ENCODE measurements at regions not wholly inside any gene's neighbourhood (a gene's known extent, or its start where the extent isn't known, plus 50 kb on each side); places are given as distances from the start of the nearest gene placed in this dataset.

DNA sequence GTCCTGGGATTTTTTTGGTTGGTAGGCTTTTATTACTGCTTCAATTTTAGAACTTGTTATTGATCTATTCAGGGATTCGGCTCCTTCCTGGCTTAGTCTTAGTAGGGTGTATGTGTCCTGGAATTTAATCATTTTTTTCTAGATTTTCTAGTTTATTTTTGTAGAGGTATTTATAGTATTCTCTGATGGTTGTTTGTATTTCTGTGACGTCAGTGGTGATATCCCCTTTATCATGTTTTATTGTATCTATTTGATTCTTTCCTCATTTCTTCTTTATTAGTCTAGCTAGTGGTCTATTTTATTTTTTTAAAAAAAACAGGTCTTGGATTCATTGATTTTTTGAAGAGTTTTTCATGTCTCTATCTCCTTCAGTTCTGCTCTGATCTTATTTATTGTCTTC, 193.3 kb upstream of the MAP2 start:
- H3K9me3 ChIP-seq (ENCODE audit: control extremely low read depth in 1 of 5, control insufficient read depth in 4 of 5, insufficient read depth in 2 of 5, low read depth in 1 of 5, low read length in 4 of 5), result peaks cover 0 to 1% (median 0%) of the 10 kb centered on the region in 5 experiments
- no peak overlapping the region for H3K27ac ChIP-seq (ENCODE audit: insufficient read depth in 1 of 2, low read depth in 1 of 2, low read length in 2 of 2, poor library complexity in 1 of 2, severe bottlenecking in 2 of 2)
- DNase-seq, result no peak
- WGBS (ENCODE audit: insufficient coverage), result no CpG with 5 or more reads among the region's 2 CpGs
- H3K36me3 ChIP-seq (ENCODE audit: control insufficient read depth in 4 of 4, insufficient read depth in 4 of 4, low read length in 3 of 4), result no peaks in the 10 kb centered on the region
- H3K4me1 ChIP-seq (ENCODE audit: control extremely low read depth in 1 of 4, control insufficient read depth in 4 of 4, insufficient read depth in 4 of 4, low read length in 3 of 4), result no peaks in the 10 kb centered on the region
- H3K27me3 ChIP-seq (replicated peaks in 2 of 5; ENCODE audit: control insufficient read depth in 4 of 5, insufficient read depth in 5 of 5, low read length in 4 of 5), result no peaks in the 10 kb centered on the region
- CTCF ChIA-PET, result no interaction called here
- H3K4me3 ChIP-seq (ENCODE audit: control insufficient read depth in 1 of 7, extremely low read depth in 1 of 7, insufficient read depth in 4 of 7, low read depth in 2 of 7, low read length in 6 of 7), result no peak overlapping the region
- POLR2A ChIA-PET, result no interaction called here

DNA sequence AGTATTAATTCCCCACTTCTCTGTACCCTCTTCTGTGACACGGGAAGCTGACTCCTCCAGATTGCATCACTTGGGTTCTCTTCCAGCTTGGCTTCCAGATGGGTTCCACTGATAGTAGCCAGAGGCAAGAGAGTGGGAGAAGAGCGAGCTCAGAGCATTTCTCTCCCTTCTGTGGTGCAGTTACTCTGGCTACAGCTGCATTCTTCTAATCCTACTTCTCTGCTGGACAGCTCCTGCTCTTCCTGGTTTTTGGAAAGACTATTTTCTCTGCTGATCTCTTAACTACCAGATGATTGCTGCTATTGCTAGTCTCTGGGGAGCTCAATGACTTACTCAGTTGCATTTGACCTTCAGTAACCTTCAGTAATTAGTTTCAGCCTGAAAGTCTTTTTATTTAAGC, 187.5 kb upstream of the MAP2 start:
- 100% methylated on average over 2 of the region's 2 CpGs for WGBS (ENCODE audit: insufficient coverage)
- H3K27me3 ChIP-seq (replicated peaks in 2 of 5; ENCODE audit: control insufficient read depth in 4 of 5, insufficient read depth in 5 of 5, low read length in 4 of 5), result no peaks in the 10 kb centered on the region
- DNase-seq, result no peak
- peaks cover 0 to 6% (median 0%) of the 10 kb centered on the region in 5 experiments for H3K9me3 ChIP-seq (ENCODE audit: control extremely low read depth in 1 of 5, control insufficient read depth in 4 of 5, insufficient read depth in 2 of 5, low read depth in 1 of 5, low read length in 4 of 5)
- H3K27ac ChIP-seq (ENCODE audit: insufficient read depth in 1 of 2, low read depth in 1 of 2, low read length in 2 of 2, poor library complexity in 1 of 2, severe bottlenecking in 2 of 2), result no peak overlapping the region
- no peaks in the 10 kb centered on the region for H3K36me3 ChIP-seq (ENCODE audit: control insufficient read depth in 4 of 4, insufficient read depth in 4 of 4, low read length in 3 of 4)
- ChIA-PET CTCF (no interaction called here), POLR2A (no interaction called here)
- no peak overlapping the region for H3K4me3 ChIP-seq (ENCODE audit: control insufficient read depth in 1 of 7, extremely low read depth in 1 of 7, insufficient read depth in 4 of 7, low read depth in 2 of 7, low read length in 6 of 7)
- H3K4me1 ChIP-seq (ENCODE audit: control extremely low read depth in 1 of 4, control insufficient read depth in 4 of 4, insufficient read depth in 4 of 4, low read length in 3 of 4), result no peaks in the 10 kb centered on the region

DNA sequence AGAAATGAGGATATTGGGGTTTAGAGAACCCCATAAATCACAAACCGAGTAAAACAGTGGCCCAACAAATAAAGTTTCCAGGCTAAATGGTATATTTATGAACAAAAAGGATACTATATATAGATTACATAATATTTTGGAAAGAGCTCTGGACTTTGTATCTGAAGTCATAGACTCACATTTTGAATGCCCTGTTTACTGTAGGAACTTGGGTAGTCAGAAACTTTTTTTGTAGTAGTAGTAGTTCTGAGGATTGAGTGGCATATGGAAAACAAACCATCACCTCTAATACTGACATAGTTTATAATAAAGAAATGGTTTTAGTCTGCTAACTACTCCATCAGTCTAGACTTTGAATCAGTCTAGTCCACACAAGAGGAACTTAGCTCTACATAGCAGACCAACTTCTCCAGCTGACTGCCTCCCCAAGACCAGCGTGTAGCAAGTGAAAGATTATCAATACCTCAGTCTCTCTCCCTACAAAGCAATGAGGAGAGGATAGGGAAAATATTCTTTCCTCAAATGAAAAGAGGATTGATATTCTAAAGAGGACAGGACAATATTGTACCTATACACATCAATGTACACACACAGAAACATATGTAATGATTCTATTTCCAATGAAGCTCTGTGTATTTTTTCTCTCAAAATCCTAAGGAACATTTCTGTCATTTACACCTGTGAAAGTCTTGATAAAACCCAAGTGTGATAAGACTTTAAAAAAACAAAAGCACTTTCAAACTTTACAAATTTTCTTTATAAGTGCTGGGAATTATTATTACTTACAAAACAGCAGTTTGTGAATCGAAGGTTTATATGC, 184.9 kb upstream of the MAP2 start:
- peaks cover 0 to 13% (median 4%) of the 10 kb centered on the region in 5 experiments for H3K9me3 ChIP-seq (ENCODE audit: control extremely low read depth in 1 of 5, control insufficient read depth in 4 of 5, insufficient read depth in 2 of 5, low read depth in 1 of 5, low read length in 4 of 5)
- H3K4me1 ChIP-seq (ENCODE audit: control extremely low read depth in 1 of 4, control insufficient read depth in 4 of 4, insufficient read depth in 4 of 4, low read length in 3 of 4), result no peaks in the 10 kb centered on the region
- H3K36me3 ChIP-seq (ENCODE audit: control insufficient read depth in 4 of 4, insufficient read depth in 4 of 4, low read length in 3 of 4), result no peaks in the 10 kb centered on the region
- H3K4me3 ChIP-seq (ENCODE audit: control insufficient read depth in 1 of 7, extremely low read depth in 1 of 7, insufficient read depth in 4 of 7, low read depth in 2 of 7, low read length in 6 of 7), result no peak overlapping the region
- no peaks in the 10 kb centered on the region for H3K27me3 ChIP-seq (replicated peaks in 2 of 5; ENCODE audit: control insufficient read depth in 4 of 5, insufficient read depth in 5 of 5, low read length in 4 of 5)
- WGBS (ENCODE audit: insufficient coverage), result no CpG with 5 or more reads among the region's 3 CpGs
- POLR2A ChIA-PET, result no interaction called here
- CTCF ChIA-PET, result no interaction called here
- no peak overlapping the region for H3K27ac ChIP-seq (ENCODE audit: insufficient read depth in 1 of 2, low read depth in 1 of 2, low read length in 2 of 2, poor library complexity in 1 of 2, severe bottlenecking in 2 of 2)
- DNase-seq, result no peak

DNA sequence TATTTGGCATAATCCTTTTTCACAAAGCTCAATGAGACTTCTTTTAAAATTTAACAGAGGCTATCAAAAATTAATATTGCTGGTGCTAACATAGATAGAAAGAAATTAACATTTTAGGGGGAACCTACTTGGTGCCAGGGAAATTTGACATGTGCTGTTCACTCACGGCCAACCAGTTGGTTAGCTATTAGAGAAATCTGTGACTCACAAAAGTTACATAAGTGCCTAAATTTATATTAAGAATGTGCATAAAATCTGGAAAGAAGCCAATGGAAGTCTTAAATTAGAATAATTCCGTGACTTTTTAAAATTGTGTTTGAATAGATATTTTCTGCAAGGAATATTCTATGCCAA, 184.3 kb upstream of the MAP2 start:
- H3K27ac ChIP-seq (ENCODE audit: insufficient read depth in 1 of 2, low read depth in 1 of 2, low read length in 2 of 2, poor library complexity in 1 of 2, severe bottlenecking in 2 of 2), result no peak overlapping the region
- H3K4me3 ChIP-seq (ENCODE audit: control insufficient read depth in 1 of 7, extremely low read depth in 1 of 7, insufficient read depth in 4 of 7, low read depth in 2 of 7, low read length in 6 of 7), result no peak overlapping the region
- H3K27me3 ChIP-seq (replicated peaks in 2 of 5; ENCODE audit: control insufficient read depth in 4 of 5, insufficient read depth in 5 of 5, low read length in 4 of 5), result no peaks in the 10 kb centered on the region
- DNase-seq, result no peak
- WGBS (ENCODE audit: insufficient coverage), result no CpG with 5 or more reads among the region's 2 CpGs
- ChIA-PET POLR2A (no interaction called here), CTCF (no interaction called here)
- H3K9me3 ChIP-seq (ENCODE audit: control extremely low read depth in 1 of 5, control insufficient read depth in 4 of 5, insufficient read depth in 2 of 5, low read depth in 1 of 5, low read length in 4 of 5), result peaks cover 0 to 13% (median 4%) of the 10 kb centered on the region in 5 experiments
- no peaks in the 10 kb centered on the region for H3K36me3 ChIP-seq (ENCODE audit: control insufficient read depth in 4 of 4, insufficient read depth in 4 of 4, low read length in 3 of 4)
- no peaks in the 10 kb centered on the region for H3K4me1 ChIP-seq (ENCODE audit: control extremely low read depth in 1 of 4, control insufficient read depth in 4 of 4, insufficient read depth in 4 of 4, low read length in 3 of 4)

DNA sequence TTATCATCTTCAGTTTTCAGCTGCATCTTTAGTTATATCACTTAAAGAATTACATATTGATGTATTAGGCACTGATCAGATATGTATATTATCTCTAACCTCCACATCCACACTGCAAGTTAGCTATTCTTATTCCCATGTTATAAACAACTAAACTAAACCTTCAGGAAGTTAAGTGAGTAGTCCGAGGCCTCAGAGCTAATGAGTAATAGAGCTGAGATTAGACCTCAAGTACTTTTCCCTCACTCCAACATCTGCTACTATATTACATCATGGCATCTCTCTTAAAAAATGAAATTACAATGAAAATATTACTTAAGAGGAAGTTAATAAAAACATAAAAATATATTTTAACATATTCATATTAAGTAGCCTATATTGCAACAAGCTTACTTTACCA, 183.6 kb upstream of the MAP2 start:
- no peak overlapping the region for H3K4me3 ChIP-seq (ENCODE audit: control insufficient read depth in 1 of 7, extremely low read depth in 1 of 7, insufficient read depth in 4 of 7, low read depth in 2 of 7, low read length in 6 of 7)
- no peaks in the 10 kb centered on the region for H3K27me3 ChIP-seq (replicated peaks in 2 of 5; ENCODE audit: control insufficient read depth in 4 of 5, insufficient read depth in 5 of 5, low read length in 4 of 5)
- DNase-seq, result no peak
- CTCF ChIA-PET, result no interaction called here
- H3K9me3 ChIP-seq (ENCODE audit: control extremely low read depth in 1 of 5, control insufficient read depth in 4 of 5, insufficient read depth in 2 of 5, low read depth in 1 of 5, low read length in 4 of 5), result peaks cover 0 to 13% (median 4%) of the 10 kb centered on the region in 5 experiments
- POLR2A ChIA-PET, result no interaction called here
- WGBS (ENCODE audit: insufficient coverage), result no CpG with 5 or more reads among the region's 1 CpG
- no peaks in the 10 kb centered on the region for H3K36me3 ChIP-seq (ENCODE audit: control insufficient read depth in 4 of 4, insufficient read depth in 4 of 4, low read length in 3 of 4)
- H3K4me1 ChIP-seq (ENCODE audit: control extremely low read depth in 1 of 4, control insufficient read depth in 4 of 4, insufficient read depth in 4 of 4, low read length in 3 of 4), result no peaks in the 10 kb centered on the region
- H3K27ac ChIP-seq (ENCODE audit: insufficient read depth in 1 of 2, low read depth in 1 of 2, low read length in 2 of 2, poor library complexity in 1 of 2, severe bottlenecking in 2 of 2), result no peak overlapping the region

DNA sequence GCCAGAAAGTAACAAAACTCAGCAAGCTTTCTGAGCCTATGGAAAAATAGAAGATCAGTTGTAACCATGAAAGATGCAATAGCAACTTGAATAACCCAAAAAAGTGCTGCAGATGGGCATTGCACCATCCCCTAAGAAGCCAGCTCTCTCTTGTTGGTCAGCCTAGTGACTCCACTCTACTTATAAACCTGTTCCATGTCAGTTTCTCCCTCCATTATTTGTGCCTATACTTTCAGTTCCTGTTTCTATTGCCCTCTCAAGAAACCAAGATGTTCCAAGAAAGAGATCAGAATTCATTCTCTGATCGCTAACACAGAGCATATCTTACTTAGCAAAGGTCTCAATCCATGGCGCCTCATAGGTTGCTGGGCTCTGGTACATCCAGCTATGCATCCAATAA, 170.3 kb upstream of the MAP2 start:
- Histone ChIP-seq H3K27me3 (replicated peaks in 2 of 5; ENCODE audit: control insufficient read depth in 4 of 5, insufficient read depth in 5 of 5, low read length in 4 of 5) (no peaks in the 10 kb centered on the region), H3K4me1 (ENCODE audit: control extremely low read depth in 1 of 4, control insufficient read depth in 4 of 4, insufficient read depth in 4 of 4, low read length in 3 of 4) (no peaks in the 10 kb centered on the region), H3K4me3 (ENCODE audit: control insufficient read depth in 1 of 7, extremely low read depth in 1 of 7, insufficient read depth in 4 of 7, low read depth in 2 of 7, low read length in 6 of 7) (no peak overlapping the region), H3K9me3 (ENCODE audit: control extremely low read depth in 1 of 5, control insufficient read depth in 4 of 5, insufficient read depth in 2 of 5, low read depth in 1 of 5, low read length in 4 of 5) (no peaks in the 10 kb centered on the region), H3K27ac (ENCODE audit: insufficient read depth in 1 of 2, low read depth in 1 of 2, low read length in 2 of 2, poor library complexity in 1 of 2, severe bottlenecking in 2 of 2) (no peak overlapping the region), H3K36me3 (ENCODE audit: control insufficient read depth in 4 of 4, insufficient read depth in 4 of 4, low read length in 3 of 4) (no peaks in the 10 kb centered on the region)
- POLR2A ChIA-PET, result no interaction called here
- WGBS (ENCODE audit: insufficient coverage), result 69% methylated on average over 2 of the region's 2 CpGs
- DNase-seq, result no peak
- CTCF ChIA-PET, result no interaction called here

DNA sequence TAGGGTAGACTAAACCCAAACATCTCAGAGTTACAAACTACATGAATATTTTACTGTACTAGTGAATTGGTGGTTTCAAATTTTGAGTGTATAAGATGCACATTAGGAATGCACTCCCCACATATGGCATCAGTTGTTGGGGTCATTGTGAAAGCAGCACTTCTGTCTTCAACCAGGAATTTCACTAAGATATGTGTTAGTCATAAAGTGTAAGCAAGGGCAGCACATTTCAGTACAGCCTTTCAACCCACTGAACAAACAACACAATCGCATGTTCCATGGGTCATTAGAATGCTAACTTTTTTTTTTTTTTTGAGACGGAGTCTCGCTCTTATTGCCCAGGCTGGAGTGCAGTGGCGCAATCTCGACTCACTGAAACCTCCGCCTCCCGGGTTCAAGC, 164.1 kb upstream of the MAP2 start:
- no peak for DNase-seq
- Histone ChIP-seq H3K36me3 (ENCODE audit: control insufficient read depth in 4 of 4, insufficient read depth in 4 of 4, low read length in 3 of 4) (no peaks in the 10 kb centered on the region), H3K9me3 (ENCODE audit: control extremely low read depth in 1 of 5, control insufficient read depth in 4 of 5, insufficient read depth in 2 of 5, low read depth in 1 of 5, low read length in 4 of 5) (no peaks in the 10 kb centered on the region), H3K4me3 (ENCODE audit: control insufficient read depth in 1 of 7, extremely low read depth in 1 of 7, insufficient read depth in 4 of 7, low read depth in 2 of 7, low read length in 6 of 7) (no peak overlapping the region), H3K27ac (ENCODE audit: insufficient read depth in 1 of 2, low read depth in 1 of 2, low read length in 2 of 2, poor library complexity in 1 of 2, severe bottlenecking in 2 of 2) (no peak overlapping the region), H3K27me3 (replicated peaks in 2 of 5; ENCODE audit: control insufficient read depth in 4 of 5, insufficient read depth in 5 of 5, low read length in 4 of 5) (no peaks in the 10 kb centered on the region), H3K4me1 (ENCODE audit: control extremely low read depth in 1 of 4, control insufficient read depth in 4 of 4, insufficient read depth in 4 of 4, low read length in 3 of 4) (no peaks in the 10 kb centered on the region)
- ChIA-PET POLR2A (no interaction called here), CTCF (no interaction called here)
- 100% methylated on average over 1 of the region's 7 CpGs for WGBS (ENCODE audit: insufficient coverage)

Measured in common myeloid progenitor, CD34-positive (primary cell).